Activated naive CD4-positive, alpha-beta T cell treated with anti-CD3 and anti-CD28 coated beads, Interleukin-2, amount 10 ng/mL, durations not matched to agents 7 days and 5 days (primary cell): ENCODE measurements at regions not wholly inside any gene's neighbourhood (a gene's known extent, or its start where the extent isn't known, plus 50 kb on each side); places are given as distances from the start of the nearest gene placed in this dataset.

ENCODE experiments used
- CTCF ChIA-PET: fragments of 350-600 bp; sonication (Branson Sonifier 250); formaldehyde crosslinking; loops from one replicate; lab custom pipeline; 2021; ENCODE audit warnings: antibody characterized with exemption; lab: Charles Lee
- DNase-seq: peaks from one replicate; pipeline ENCODE4 v3.0.0-alpha.2; 2020
- H3K27ac Mint-ChIP-seq: one replicate; pipeline ENCODE4 v1.8.0; 2021; ENCODE audit warnings: mild to moderate bottlenecking, moderate library complexity, mixed read lengths
- H3K27me3 Mint-ChIP-seq: one replicate; pipeline ENCODE4 v1.8.0; 2021; ENCODE audit warnings: mild to moderate bottlenecking, mixed read lengths
- H3K36me3 Mint-ChIP-seq: one replicate; pipeline ENCODE4 v1.8.0; 2021; ENCODE audit warnings: mixed read lengths
- H3K4me1 Mint-ChIP-seq: one replicate; pipeline ENCODE4 v1.8.0; 2021; ENCODE audit warnings: mixed read lengths
- H3K4me3 Mint-ChIP-seq: one replicate; pipeline ENCODE4 v1.8.0; 2021; ENCODE audit warnings: mild to moderate bottlenecking, moderate library complexity, mixed read lengths
- H3K9me3 Mint-ChIP-seq: one replicate; pipeline ENCODE4 v1.8.0; 2021; ENCODE audit warnings: mixed read lengths

- H3K27me3 Mint-ChIP-seq = peaks cover 6% of the 10 kb centered on the region
- no peak overlapping the region for H3K4me3 Mint-ChIP-seq
- no peaks in the 10 kb centered on the region for H3K36me3 Mint-ChIP-seq
- CTCF ChIA-PET = no interaction called here
- no peaks in the 10 kb centered on the region for H3K9me3 Mint-ChIP-seq
- no peaks in the 10 kb centered on the region for H3K4me1 Mint-ChIP-seq
- H3K27ac Mint-ChIP-seq = no peak overlapping the region
- DNase-seq = no peak
These were observed 150.1 kb downstream of the DHX15 start for GRCh38 chr4:24434241-24434640.

DNA sequence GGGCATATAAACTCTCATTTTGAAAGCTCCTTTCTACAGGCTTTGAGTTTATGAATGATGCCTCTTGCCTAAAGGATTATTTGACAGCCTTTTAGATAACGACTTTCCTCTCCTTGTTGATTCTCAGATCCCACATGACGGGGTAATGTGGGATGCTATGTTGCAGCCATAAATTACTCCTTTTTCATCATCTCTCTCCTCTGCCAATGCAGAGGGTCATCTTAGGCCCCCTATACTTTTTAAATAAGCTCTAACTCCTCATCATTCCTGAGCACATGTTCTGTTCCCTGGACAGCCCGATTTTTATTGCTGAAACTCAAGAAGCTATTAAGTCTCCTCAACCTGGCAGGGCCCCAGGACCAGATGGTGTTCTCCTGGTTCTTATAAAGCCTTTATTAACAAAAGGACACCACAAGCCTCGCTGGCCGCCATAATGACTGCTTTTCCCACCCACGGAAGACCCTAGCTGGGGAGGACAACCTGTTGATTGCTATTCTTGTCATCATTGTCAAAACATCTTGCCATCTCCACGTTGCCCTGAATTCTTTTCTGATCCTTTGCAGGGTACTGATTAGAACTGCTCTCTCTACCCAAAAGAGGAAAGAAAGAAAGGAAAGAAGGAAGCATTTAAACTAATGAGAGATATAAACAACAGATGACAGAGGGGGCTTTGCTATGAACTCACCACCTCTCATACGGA, 150.7 kb downstream of the DHX15 start:
- Mint-ChIP-seq H3K9me3 (no peaks in the 10 kb centered on the region), H3K4me3 (no peak overlapping the region), H3K27me3 (peaks cover 6% of the 10 kb centered on the region), H3K4me1 (no peaks in the 10 kb centered on the region), H3K36me3 (no peaks in the 10 kb centered on the region), H3K27ac (no peak overlapping the region)
- DNase-seq = no peak
- CTCF ChIA-PET = interaction anchor here (1.5 kb wide), 1 partner anchor 14 kb away, joined by 7 read pairs; no protein-coding TSS in a partner anchor

DNA sequence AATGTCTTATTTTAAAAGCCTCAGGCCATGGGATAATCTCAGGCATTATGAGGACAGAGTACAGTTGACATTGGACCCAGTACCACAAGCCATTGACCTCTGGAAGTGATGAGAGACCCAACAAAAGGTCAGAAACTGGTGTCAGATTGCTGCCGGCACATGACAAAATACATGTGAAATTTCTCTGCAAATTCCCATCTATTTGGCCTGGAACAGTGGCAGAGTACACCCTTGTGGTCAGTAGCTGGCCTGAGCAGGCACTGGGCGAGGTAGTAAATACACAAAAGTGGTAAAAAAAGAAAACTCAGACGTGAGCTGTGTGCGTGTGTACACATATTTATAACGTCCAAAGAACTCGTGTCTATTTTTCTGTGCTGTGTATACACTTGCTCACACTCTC, 155.5 kb downstream of the DHX15 start:
- Mint-ChIP-seq H3K4me3 (no peak overlapping the region), H3K27me3 (no peaks in the 10 kb centered on the region), H3K9me3 (no peaks in the 10 kb centered on the region), H3K4me1 (no peaks in the 10 kb centered on the region), H3K27ac (no peak overlapping the region), H3K36me3 (no peaks in the 10 kb centered on the region)
- DNase-seq = no peak
- CTCF ChIA-PET = no interaction called here

DNA sequence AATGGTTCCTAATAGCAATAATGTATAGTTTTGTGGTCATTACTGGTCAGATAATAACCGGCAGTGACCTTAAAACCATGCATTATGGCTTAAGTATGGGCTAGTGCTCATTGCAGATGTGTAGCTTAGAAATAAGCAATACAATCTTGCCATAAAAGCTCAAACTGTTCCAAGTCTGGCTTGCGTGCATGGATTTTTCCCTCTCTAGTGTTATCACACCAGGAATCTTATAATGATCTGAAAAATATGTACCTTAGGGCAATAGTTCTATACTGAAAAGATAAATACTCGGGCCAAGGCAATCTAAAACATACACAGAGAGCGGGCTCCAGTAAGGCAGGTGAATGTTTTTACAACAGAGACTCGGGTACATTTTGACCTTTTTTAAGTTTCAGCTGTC, 157.8 kb downstream of the DHX15 start:
- CTCF ChIA-PET = no interaction called here
- no peaks in the 10 kb centered on the region for H3K27me3 Mint-ChIP-seq
- H3K4me3 Mint-ChIP-seq = no peak overlapping the region
- no peaks in the 10 kb centered on the region for H3K36me3 Mint-ChIP-seq
- H3K9me3 Mint-ChIP-seq = no peaks in the 10 kb centered on the region
- H3K4me1 Mint-ChIP-seq = no peaks in the 10 kb centered on the region
- DNase-seq = no peak
- H3K27ac Mint-ChIP-seq = no peak overlapping the region

DNA sequence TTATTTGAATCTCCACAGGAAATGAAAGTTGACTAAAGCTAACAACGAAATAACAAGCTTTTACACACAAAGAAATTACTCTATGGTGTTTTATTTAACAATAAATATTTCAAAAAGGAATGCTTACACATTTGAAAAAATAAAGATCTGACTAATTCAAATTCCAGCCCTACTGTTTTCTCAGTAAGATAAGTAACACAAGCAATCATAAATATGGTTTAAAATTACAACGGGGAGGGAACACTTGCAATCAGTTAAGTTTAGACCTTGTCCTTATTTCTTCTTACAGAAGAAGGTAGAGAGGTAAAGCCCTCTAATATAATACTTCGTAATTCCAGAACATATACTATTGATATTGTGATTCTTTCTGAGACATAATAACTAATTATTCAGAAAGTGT, 158.5 kb downstream of the DHX15 start:
- Mint-ChIP-seq H3K4me1 (no peaks in the 10 kb centered on the region), H3K4me3 (no peak overlapping the region), H3K36me3 (no peaks in the 10 kb centered on the region), H3K27ac (no peak overlapping the region), H3K27me3 (no peaks in the 10 kb centered on the region), H3K9me3 (no peaks in the 10 kb centered on the region)
- CTCF ChIA-PET = no interaction called here
- no peak for DNase-seq

- CTCF ChIA-PET = no interaction called here
- no peaks in the 10 kb centered on the region for H3K4me1 Mint-ChIP-seq
- H3K4me3 Mint-ChIP-seq = no peak overlapping the region
- H3K36me3 Mint-ChIP-seq = no peaks in the 10 kb centered on the region
- no peaks in the 10 kb centered on the region for H3K9me3 Mint-ChIP-seq
- H3K27ac Mint-ChIP-seq = no peak overlapping the region
- H3K27me3 Mint-ChIP-seq = peaks cover 4% of the 10 kb centered on the region
- no peak for DNase-seq
These were observed 160.7 kb downstream of the DHX15 start for GRCh38 chr4:24423670-24424069.

DNA sequence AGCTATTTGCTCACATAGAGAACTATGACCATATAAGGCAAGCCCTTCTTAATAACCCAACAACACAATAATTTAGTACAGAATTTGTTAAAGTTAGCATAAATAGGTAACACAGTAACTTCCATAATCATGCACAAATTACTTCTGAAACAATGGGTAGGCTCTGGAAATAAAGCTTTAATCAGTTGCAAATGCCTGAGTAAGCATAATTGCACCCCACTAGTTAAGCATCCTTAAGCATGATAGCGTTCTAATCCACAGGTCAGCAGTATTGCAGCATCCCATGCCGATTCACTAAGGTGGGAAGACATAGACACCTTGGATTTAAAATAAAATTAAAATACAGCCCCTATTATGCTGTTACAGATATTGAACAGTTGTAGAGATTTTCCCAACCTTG, 161.7 kb downstream of the DHX15 start:
- Mint-ChIP-seq H3K4me1 (no peaks in the 10 kb centered on the region), H3K4me3 (no peak overlapping the region), H3K9me3 (no peaks in the 10 kb centered on the region), H3K27ac (no peak overlapping the region), H3K36me3 (no peaks in the 10 kb centered on the region), H3K27me3 (peaks cover 4% of the 10 kb centered on the region)
- CTCF ChIA-PET = interaction anchor here (0.6 kb wide), 2 partner anchors 41 to 713 kb away, joined by 3 read pairs; no protein-coding TSS in a partner anchor
- DNase-seq = no peak

- Mint-ChIP-seq H3K4me1 (no peaks in the 10 kb centered on the region), H3K27me3 (peaks cover 4% of the 10 kb centered on the region), H3K4me3 (no peak overlapping the region), H3K9me3 (no peaks in the 10 kb centered on the region), H3K27ac (no peak overlapping the region), H3K36me3 (no peaks in the 10 kb centered on the region)
- CTCF ChIA-PET = interaction anchor here (0.6 to 2.5 kb wide), 9 partner anchors 9 to 1521 kb away, joined by 3 to 20 read pairs (median 3); no protein-coding TSS in a partner anchor
- peak; percentile 74 for DNase-seq
These were observed 164.9 kb downstream of the DHX15 start for GRCh38 chr4:24419181-24420034.

DNA sequence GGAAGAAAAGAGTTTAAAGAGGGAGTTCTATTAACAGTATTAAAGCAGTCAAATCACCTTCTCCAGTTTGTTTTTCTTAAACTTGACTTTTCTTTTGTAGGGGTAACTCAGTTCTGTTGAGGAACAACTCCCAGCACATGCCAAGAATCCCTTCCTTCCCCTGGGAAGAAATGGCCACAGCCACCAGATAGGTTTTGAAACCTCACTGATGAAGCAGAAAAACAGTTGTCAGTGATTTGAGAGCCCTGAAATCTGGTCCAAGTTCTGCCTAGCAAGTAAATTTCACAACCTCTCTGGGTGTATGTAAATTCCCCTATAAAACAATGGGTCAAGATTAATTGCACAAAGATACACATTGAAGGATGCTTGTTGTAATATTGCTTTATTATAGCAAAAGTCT, 167.1 kb downstream of the DHX15 start:
- CTCF ChIA-PET = interaction anchor here (2.1 kb wide), 1 partner anchor 1518 kb away, joined by 6 read pairs; no protein-coding TSS in a partner anchor
- Mint-ChIP-seq H3K36me3 (no peaks in the 10 kb centered on the region), H3K27ac (no peak overlapping the region), H3K4me1 (no peaks in the 10 kb centered on the region), H3K9me3 (no peaks in the 10 kb centered on the region), H3K4me3 (no peak overlapping the region), H3K27me3 (peaks cover 4% of the 10 kb centered on the region)
- no peak for DNase-seq

GRCh38 chr4:24416293-24416692, 168.1 kb downstream of the DHX15 start:
- Mint-ChIP-seq H3K36me3 (no peaks in the 10 kb centered on the region), H3K9me3 (no peaks in the 10 kb centered on the region), H3K4me1 (no peaks in the 10 kb centered on the region), H3K27ac (no peak overlapping the region), H3K27me3 (peaks cover 4% of the 10 kb centered on the region), H3K4me3 (no peak overlapping the region)
- no peak for DNase-seq
- CTCF ChIA-PET = no interaction called here

DNA sequence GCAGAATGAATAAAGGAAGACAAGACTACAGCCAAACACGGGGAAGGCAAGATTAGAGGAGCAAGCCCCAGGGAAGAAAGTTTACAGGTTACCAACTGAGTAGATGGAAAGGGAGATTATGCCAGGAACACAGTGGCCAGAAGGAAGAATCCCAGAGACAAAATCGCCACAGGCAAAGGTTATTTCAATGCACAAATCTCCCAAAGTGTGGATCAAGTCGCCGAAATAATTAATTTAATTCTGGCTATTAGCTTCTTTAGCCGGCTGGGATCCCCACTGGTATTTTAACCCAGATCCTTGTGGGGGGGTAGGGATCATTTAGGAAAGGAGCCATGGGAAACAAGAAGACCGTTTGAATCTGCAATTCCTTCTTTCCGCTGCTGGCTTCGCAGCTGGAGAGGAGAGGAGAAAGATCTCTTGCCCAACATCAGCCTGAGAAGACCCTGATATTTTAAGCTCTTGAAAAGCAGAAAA, 171.0 kb downstream of the DHX15 start:
- no peak for DNase-seq
- H3K27ac Mint-ChIP-seq = no peak overlapping the region
- no peaks in the 10 kb centered on the region for H3K36me3 Mint-ChIP-seq
- no peaks in the 10 kb centered on the region for H3K9me3 Mint-ChIP-seq
- no peak overlapping the region for H3K4me3 Mint-ChIP-seq
- CTCF ChIA-PET = no interaction called here
- H3K4me1 Mint-ChIP-seq = no peaks in the 10 kb centered on the region
- H3K27me3 Mint-ChIP-seq = peaks cover 5% of the 10 kb centered on the region

DNA sequence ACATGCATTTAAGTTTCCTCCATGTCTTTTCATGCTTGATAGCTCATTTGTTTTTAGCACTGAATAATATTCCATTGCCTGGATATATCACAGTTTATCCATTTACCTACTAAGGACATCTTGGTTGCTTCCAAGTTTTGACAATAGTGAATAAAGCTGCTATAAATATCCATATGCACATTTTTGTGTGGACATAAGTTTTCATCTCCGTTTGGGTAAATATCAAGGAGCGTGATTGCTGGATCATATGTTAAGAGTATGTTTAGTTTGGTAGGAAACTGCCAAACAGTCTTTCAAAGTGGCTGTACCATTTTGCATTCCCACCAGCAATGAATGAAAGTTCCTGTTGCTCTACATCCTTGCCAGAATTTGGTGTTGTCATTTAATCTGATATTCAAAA, 172.5 kb downstream of the DHX15 start:
- Mint-ChIP-seq H3K4me1 (no peaks in the 10 kb centered on the region), H3K27ac (no peak overlapping the region), H3K4me3 (no peak overlapping the region), H3K36me3 (no peaks in the 10 kb centered on the region), H3K9me3 (no peaks in the 10 kb centered on the region), H3K27me3 (peaks cover 5% of the 10 kb centered on the region)
- DNase-seq = no peak
- CTCF ChIA-PET = no interaction called here

DNA sequence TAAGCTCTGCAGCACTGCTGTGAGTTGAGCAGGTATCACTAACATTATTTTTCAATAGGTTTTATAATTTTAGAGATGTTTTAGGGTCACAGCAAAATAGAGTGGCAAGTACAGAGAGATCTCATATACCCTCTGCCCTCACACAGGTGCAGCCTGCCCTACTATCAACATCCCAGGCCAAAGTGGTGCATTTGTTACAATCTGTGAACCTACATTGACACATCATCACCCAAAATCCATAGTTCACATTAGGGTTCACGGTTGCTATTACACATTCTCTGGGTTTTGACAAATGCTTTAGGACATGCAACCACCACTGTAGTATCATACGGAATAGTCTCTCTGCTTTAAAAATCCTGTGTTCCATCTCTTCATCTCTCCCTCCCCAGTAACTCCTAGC, 173.1 kb downstream of the DHX15 start:
- Mint-ChIP-seq H3K4me1 (no peaks in the 10 kb centered on the region), H3K9me3 (no peaks in the 10 kb centered on the region), H3K27me3 (peaks cover 5% of the 10 kb centered on the region), H3K36me3 (no peaks in the 10 kb centered on the region), H3K27ac (no peak overlapping the region), H3K4me3 (no peak overlapping the region)
- CTCF ChIA-PET = no interaction called here
- DNase-seq = no peak

DNA sequence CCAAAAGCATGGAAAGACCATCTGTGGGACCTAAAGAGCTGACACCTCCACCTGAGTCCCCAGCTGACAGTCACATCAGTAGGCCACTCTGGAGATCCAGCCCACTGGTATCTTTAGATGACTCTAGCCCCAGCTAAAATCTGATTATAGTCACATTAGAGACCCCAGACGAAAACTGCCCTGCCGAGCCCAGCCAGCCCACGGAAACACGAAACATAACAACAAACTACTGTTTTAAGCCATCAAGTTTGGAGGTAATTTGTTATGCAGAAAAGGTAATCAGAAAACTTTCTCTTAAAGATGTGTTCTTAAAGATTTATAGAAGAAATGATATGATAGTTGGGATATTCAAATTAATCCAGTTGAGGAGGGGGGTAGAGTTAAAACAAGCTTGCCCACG, 175.7 kb downstream of the DHX15 start:
- Mint-ChIP-seq H3K27me3 (peaks cover 9% of the 10 kb centered on the region), H3K27ac (no peak overlapping the region), H3K36me3 (no peaks in the 10 kb centered on the region), H3K4me1 (no peaks in the 10 kb centered on the region), H3K9me3 (no peaks in the 10 kb centered on the region), H3K4me3 (no peak overlapping the region)
- CTCF ChIA-PET = no interaction called here
- no peak for DNase-seq

DNA sequence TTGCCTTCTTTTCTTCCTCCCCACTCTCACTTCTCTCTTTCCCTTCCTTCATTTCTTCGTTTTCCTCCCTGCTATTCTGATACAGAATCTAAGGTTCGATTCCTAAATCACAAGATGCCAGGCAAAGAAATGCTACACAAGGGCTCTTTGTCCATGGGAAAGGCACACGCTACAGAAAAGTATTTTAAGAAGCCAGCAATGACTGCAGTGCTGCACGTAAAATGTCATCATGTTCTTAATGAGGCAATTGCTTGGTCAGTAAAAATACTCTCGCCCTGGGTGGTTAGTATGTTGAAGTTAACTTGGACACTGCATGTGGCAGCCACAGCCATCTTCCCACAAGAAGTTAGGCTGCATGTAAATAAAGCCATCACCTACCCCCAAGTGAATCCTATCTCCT, 178.4 kb downstream of the DHX15 start:
- H3K36me3 Mint-ChIP-seq = no peaks in the 10 kb centered on the region
- H3K9me3 Mint-ChIP-seq = no peaks in the 10 kb centered on the region
- no peak for DNase-seq
- no peaks in the 10 kb centered on the region for H3K4me1 Mint-ChIP-seq
- H3K27ac Mint-ChIP-seq = no peak overlapping the region
- CTCF ChIA-PET = no interaction called here
- no peak overlapping the region for H3K4me3 Mint-ChIP-seq
- H3K27me3 Mint-ChIP-seq = peaks cover 9% of the 10 kb centered on the region
